LNCaP clone FGC (cell line): ENCODE measurements at regions not wholly inside any gene's neighbourhood (a gene's known extent, or its start where the extent isn't known, plus 50 kb on each side); places are given as distances from the start of the nearest gene placed in this dataset.

ENCODE experiments used
- DNase-seq: peaks from one replicate; pipeline ENCODE4 v3.0.0-alpha.2; 2011; ENCODE audit warnings: low read depth
- H3K4me3 ChIP-seq: 2 replicates; pipeline ENCODE4 v1.5.1; 2011; ENCODE audit warnings: mild to moderate bottlenecking, low read depth, low read length, control low read depth
- CTCF ChIP-seq: IDR thresholded peaks from 2 replicates; pipeline ENCODE4 v1.5.1; 2012; ENCODE audit warnings: mild to moderate bottlenecking; ENCODE audit not compliant: control insufficient read depth, insufficient read depth; ENCODE audit errors: extremely low read depth

- DNase-seq, result no peak
- H3K4me3 ChIP-seq, result no peak overlapping the region
- TF ChIP-seq CTCF, result no peak
Observed at GRCh38 chr20:55291261-55291660, 714.1 kb downstream of the CBLN4 start.

GRCh38 chr20:55283889-55284288 lies 721.4 kb downstream of the CBLN4 start:
- TF ChIP-seq CTCF, result no peak
- no peak for DNase-seq

GRCh38 chr20:55273149-55273548 lies 732.2 kb downstream of the CBLN4 start:
- H3K4me3 ChIP-seq, result no peak overlapping the region

More at GRCh38 chr20:55283889-55284288, 721.4 kb downstream of the CBLN4 start:
- H3K4me3 ChIP-seq, result no peak overlapping the region

GRCh38 chr20:55271371-55271770 lies 733.9 kb downstream of the CBLN4 start:
- no peak for TF ChIP-seq CTCF

More at GRCh38 chr20:55273149-55273548, 732.2 kb downstream of the CBLN4 start:
- TF ChIP-seq CTCF, result no peak
- no peak for DNase-seq

GRCh38 chr20:55269913-55270312 lies 735.4 kb downstream of the CBLN4 start:
- no peak overlapping the region for H3K4me3 ChIP-seq
- no peak for TF ChIP-seq CTCF
- no peak for DNase-seq

More at GRCh38 chr20:55271371-55271770, 733.9 kb downstream of the CBLN4 start:
- no peak for DNase-seq
- H3K4me3 ChIP-seq, result no peak overlapping the region

- H3K4me3 ChIP-seq, result no peak overlapping the region
- DNase-seq, result no peak
- no peak for TF ChIP-seq CTCF
Observed at GRCh38 chr20:55266361-55266760, 739.0 kb downstream of the CBLN4 start.

- no peak overlapping the region for H3K4me3 ChIP-seq
- no peak for TF ChIP-seq CTCF
- DNase-seq, result no peak
Observed at GRCh38 chr20:55264703-55265239, 740.5 kb downstream of the CBLN4 start.
